Renal cortex interstitium (tissue), 11 donors: ENCODE measurements at regions not wholly inside any gene's neighbourhood (a gene's known extent, or its start where the extent isn't known, plus 50 kb on each side); places are given as distances from the start of the nearest gene placed in this dataset.
A peak's percentile ranks its signal among the peaks of the same experiment; 100 is the strongest.

Source experiments
- DNase-seq, 11 donors: peaks; one replicate each; pipeline ENCODE4 v3.0.0-alpha.2; 2013; ENCODE audit warnings: low read depth in 9 of 11, low spot score in 4 of 11; ENCODE audit errors: extremely low read depth in 1 of 11

DNA sequence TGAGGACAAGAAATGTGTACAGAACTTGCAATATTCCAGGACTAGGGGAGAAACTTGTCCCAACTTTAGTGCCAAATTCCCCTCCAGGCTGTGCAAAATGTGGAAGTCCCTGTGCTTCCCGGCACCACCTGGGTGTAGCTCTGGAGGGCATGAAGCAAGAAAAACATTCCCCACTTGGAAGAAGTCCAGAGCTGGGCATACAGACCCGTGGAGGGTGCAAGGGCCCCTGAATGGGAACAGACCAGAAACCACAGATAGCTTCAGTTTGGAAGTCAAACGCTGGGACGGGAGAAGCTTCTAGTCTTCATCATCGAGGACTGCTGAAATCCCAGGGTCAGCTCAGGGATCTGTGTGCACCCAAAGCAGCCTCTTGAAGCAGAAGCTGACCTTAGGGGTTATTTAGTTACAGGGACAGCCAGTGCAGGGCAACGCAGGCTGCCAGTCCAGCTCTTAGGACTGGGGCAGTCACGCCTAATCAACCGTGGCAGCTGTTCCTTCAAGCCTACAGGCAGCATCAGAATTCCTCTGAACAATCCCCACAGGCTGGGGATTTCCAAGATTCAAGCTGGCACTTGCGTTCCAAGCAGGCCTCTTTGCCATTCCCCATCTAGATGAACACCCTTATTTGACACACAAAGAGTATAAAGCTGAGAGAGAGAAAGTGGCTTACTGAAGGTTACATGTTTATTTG, 269.4 kb downstream of the LOXHD1 start:
- peak in 4 of 11 donors; percentile 22 to 43 (median 28) for DNase-seq

DNA sequence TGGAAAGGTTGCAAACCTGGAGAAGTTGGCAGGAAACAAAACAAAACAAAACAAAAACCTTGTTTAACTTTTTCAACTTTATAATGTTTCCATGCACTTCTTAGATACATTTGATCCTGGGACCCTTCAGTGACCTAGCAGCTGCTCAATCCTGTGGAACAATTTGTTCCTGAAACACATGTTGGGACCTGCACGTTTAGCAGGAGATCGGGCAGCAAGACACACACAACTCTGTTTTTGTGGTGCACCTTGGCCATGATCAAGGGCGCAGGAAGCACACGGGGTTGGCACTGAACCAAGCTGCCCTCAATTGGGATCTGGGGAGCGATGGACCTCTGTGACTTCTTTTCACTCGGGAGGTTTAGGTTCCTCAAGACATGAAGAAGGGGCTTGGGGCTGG, 268.7 kb downstream of the LOXHD1 start:
- no peak for DNase-seq

DNA sequence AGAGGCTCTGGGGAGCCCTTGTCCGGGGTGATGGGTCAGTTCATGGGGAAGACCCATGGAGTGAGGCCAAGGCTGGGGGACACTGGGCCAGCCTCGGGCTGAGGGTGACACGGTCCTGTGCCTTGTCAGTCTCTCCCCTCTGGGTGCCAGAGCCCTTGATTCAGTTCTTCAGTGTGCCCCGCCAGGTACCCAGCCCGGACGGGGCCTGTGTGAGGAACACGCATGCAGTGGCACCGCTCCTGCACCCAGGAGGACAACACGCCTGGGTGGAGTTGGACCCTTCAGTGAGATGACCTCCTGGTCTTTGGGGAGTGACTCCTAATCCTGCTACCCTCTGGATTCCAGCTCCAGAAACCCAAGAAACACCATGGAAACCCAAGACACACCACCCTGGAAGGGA, 264.4 kb downstream of the LOXHD1 start:
- no peak for DNase-seq

DNA sequence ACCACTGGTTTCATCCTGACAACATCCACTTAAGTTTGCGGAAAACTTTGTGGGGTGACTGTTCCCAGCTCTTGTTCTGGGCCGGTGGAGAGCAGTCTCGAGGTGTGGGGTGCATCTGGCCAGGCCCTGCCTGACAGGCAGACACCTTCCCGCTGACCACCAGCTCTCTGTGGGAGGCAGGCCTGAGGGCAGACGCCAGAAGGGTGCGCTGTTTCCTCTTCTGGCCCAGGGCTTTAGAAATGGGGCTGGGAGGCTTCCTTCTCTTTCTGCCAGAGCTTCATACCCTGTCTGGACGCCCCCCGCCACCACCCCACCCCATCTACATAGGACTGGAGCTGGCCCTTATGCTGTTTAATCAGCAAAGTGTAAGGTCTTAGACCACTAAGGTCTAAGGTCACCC, 263.8 kb downstream of the LOXHD1 start:
- DNase-seq = no peak

DNA sequence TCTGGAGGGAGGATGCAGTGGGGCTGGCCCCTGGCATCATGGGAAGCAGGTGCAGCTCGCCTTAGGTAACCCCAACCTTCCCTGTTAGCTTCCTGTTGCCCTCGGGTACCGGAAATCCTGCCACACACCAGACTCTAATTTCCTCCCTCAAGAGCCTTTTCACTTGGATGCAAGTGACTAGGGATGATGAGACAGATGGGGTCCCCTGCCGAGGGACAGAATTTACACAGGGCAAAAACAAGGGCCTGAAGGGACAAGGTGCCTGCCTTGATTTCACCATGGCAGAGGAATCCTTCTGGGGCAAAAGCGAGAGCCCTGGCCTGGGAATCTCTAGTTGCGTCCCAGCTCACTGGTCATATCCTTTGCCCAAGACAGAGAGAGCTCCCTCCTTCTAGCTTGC, 263.1 kb downstream of the LOXHD1 start:
- DNase-seq = no peak

DNA sequence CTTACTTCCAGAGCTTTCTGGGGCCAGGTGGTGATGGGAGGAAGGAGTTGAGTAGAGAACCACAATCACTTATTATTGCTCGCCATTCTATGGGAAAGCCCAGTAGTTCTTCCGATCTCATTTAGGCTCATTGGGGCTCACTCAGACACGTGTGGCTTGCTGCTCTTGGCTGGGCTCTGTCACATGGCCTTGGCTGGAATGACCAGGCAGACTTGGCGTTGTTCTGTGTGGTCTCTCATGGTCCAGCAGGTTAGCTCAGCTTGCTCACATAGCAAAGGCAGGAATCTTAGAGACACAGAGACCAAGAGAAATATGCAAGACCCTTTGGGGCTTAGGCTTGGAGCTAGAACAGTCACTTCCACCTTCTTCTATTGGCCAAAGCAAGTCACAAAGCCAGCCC, 261.2 kb downstream of the LOXHD1 start:
- no peak for DNase-seq

DNA sequence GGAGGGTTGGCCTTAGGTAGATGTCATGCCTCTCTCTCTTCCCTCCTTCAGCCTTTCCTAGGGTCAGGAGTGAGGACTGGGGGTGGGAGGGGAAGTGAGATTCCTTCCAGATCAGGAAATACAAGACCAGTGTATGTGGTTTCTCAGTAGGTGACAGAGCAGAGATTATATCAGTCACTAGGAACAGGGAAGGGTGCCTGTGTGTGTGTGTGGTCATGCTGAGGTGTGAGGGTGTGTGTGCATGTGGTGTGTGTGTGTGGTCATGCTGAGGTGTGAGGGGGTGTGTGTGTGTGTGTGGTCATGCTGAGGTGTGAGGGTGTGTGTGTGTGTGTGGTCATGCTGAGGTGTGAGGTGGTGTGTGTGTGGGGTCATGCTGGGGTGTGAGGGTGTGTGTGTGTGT, 259.8 kb downstream of the LOXHD1 start:
- DNase-seq = no peak

DNA sequence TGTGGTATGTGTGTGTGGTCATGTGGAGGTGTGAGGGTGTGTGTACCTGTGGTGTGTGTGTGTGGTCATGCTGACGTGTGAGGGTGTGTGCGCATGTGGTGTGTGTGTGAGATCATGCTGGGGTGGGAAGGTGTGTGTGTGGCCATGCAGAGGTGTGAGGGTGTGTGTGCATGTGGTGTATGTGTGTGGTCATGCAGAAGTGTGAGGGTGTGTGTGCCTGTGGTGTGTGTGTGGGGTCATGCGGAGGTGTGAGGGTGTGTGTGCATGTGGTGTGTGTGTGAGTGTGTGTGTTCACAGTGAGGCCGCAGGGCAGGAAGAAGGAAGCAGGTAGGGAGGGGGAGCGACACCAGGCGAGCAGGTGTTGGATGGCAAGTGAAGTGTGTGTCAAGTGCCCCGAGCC, 259.0 kb downstream of the LOXHD1 start:
- no peak for DNase-seq

DNA sequence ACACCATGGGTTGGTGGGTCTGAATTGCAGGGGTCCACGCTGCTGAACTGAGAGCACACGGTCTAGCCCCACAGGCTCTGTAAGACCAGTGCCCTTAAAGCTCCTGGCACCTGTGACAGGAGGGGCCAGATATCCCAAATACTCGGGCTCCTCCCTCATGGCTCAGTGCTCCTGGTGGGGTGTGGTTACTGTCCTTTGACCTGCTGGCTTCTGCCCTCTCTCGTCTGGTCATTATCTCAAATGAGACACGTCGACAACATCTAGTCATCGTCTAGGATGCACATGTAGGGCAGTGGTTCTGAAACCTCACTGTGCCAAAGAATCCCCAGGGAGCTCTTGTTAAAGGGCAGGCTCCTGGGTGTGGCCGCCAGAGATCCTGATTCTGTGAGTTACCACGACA, 258.4 kb downstream of the LOXHD1 start:
- DNase-seq = no peak

DNA sequence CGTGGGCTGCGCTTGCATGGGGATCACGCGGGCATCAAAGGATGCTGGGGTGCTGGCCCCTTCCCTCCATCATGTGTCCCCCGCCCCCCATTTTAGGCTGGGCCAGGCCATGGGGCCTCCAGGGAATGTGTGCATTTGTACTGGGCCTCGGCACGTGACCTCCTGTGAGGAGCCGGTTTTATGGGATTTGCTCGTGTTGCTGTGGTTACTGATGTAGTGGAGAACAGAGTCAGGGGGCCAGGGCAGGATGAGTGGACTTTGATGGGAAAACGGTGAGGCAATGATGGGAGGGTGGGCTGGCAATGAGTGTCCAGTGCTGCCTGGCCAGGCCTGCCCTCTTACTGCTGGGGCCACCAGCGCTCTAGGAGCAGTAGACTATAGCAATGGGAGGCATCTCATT, 257.7 kb downstream of the LOXHD1 start:
- no peak for DNase-seq

DNA sequence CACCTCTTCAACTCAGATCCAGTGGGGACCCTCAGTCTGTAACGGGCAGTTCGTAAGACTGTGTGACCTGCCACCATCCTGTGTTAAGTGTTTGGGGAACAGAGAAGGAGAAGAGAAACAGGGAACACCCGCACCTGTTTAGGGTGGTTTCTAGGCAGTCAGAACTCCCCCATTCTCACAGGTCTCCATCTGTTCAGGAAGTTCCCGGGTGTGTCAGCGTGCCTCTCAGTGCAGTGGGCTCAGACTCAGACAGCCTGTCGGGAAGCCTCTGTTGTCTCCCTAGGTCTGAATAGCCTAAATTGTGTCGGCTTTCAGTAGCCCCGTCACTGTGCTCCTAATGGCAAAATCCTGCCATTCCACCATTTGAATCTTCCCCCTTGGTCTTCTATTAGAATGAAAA, 256.6 kb downstream of the LOXHD1 start:
- no peak for DNase-seq

DNA sequence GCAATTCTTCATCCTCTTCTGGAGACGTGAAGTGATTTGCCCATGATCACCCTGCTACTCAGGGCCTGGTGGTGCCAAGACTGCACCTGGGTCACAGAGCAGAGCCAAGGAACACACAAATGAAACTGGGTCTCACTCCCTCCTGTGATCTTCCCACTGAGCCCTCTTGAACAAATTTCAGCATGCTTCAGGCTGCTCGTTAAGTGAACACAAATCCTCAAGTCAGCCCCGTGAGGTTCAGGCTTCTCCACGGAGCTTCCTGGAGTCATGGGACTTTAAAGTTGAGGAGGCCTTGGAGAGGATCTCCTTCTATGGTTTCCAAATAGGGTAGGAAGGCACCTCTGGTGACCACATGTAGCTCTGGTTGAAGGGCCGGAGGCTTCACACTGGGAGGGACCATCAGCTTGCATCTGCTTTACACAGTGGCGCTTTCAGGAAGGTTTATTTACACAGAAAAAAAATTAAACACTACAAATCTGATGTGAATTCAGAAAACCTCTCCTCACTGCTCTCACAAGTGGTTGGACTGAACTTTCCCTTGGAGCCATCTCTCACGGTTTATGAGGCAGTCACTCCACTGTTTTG, 255.4 kb downstream of the LOXHD1 start:
- DNase-seq = no peak

DNA sequence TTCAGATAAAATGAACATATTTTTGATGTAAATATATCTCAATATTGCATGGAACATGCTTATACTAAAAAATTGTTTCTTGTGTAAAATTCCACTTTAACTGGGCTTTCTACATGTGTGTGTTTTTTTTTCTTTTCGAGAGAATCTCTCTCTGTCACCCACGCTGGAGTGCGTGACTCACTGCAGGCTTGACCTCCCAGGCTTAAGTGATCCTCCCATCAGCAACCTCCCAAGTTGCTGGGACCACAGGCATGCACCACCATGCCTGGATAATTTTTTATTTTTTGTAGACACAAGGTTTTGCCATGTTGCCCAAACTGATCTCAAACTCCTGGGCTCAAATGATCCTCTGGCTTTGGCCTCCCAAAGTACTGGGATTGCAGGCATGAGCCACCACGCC, 254.6 kb downstream of the LOXHD1 start:
- DNase-seq = no peak

DNA sequence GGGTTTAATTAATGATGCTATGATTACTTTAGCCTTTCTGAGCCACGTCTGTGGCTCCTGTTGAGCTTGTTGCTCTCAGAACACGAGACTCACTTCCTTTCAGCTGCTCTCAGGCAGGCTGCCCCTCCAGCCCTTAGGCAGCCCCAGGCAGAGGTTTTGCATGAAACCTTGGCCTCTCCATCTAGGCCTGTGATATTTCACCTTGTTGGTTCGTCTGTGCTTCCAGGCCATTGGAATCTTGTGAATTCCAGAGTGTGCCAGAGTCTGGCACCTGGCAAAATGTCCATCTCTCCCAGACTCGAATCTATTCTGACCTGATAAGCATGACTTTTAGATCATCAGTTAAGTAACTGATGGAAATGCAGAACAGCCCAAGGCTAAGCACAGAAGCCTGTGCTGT, 254.1 kb downstream of the LOXHD1 start:
- no peak for DNase-seq

DNA sequence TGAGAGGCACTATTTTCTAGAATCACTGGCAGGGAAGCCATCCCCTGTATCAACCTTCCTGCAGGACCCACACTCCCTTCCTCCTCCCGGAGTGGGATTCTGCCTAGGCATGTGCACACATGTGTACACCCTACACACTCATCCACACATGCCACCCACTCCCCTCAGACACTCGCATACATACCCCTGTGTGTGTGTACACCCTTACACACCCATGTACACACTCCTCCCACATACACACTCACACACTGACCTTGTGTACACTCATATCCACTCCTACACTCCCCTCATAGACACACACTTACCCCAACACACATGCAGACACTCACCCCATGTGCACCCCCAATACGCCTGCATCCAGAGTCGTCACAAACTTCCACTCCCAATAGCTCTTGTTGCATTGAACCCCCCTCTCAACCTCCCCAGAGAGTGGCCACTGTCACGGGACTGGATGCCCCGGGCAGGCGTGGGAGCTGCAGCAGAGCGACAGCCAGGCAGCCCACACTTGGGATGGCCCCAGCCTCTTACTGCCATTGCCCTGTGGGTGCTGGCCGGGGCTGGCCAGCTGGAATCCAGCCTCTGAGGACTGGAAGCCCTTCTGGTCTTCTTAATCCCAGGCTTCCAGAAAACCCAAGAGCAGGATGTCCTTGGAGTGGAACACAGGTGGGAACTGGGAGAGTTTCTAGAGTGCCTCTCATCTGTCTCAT, 251.0 kb downstream of the LOXHD1 start:
- no peak for DNase-seq

DNA sequence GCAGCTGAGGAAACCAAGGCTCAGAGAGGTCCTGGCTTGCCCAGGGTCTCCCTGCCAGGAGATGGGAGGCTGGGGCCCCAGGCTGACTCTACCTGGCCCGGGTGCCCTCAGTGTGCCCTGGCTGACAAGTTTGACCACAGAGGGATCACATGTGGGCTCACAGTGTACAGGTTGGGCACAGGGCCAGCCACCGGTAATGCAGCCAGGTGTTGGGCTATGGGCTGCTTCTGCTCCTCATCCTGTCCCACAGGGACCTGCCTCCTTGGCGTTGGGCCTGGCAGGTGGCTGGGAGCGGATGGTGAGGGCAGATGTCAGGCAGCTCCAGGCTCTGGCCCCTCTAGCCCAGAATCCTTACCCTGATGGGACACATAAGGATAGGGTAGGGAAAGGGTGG, 250.5 kb downstream of the LOXHD1 start:
- DNase-seq = no peak

DNA sequence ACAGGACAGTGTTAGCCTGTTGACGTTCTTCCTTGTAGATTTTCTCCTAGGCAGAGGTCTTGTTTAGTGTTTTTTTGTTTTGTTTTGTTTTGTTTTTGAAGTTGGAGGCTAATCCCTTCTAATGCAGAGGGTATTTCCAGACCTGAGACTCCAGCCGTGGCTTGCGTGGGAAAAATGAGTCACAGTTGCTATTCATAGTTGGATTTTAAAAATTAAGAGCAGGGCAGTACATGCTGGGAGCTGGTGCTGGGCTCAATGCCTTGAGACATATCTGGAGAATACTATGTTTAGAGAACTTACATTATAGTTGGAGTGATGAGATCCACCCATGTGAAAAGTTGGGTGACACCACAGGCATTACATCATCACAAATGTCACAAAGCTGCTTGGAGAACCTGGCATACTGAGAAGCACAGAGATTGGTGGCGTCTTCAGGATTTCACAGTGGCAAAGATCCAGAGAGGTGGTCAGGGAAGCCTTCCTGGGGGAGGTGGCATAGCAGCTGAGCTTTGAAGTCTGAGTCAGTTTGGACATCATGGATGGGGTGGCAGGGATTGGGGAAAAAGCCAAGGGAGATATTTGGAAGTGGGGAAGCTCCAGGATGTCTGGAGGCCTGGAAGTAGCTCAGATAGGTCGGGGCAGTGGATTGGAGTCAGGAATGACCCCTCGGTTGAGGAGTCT, 249.4 kb downstream of the LOXHD1 start:
- DNase-seq = no peak

DNA sequence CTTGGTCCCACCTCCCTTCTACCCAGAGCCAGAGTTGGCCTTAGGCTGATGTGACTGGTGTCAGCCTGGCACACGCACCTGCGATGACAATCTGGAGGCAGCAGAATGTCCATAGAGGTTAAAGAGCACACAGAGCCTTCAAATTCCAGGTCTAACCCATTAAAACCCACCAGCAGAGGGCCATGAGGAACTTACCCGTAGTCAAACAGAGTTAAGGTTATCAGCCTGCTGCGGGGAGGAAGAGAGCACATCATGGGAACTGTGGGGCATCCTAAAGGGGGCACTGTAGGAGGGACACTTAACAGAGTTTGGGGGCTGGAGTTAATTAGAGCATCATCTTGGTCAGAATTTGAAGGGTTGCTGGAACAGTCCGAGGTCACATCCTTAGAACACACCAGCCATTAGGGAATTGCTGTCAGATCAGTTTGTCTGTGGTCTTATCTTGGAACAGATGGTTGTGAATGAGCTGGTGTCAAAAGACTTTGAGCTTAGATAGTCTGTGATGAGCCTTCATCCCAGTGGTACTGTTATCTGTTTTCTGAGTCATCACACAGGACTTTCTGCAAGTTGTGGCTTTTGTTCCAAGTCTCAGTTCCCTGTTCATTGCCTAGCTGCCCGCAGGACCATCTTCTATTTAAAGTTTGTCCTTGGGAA, 248.6 kb downstream of the LOXHD1 start:
- no peak for DNase-seq

DNA sequence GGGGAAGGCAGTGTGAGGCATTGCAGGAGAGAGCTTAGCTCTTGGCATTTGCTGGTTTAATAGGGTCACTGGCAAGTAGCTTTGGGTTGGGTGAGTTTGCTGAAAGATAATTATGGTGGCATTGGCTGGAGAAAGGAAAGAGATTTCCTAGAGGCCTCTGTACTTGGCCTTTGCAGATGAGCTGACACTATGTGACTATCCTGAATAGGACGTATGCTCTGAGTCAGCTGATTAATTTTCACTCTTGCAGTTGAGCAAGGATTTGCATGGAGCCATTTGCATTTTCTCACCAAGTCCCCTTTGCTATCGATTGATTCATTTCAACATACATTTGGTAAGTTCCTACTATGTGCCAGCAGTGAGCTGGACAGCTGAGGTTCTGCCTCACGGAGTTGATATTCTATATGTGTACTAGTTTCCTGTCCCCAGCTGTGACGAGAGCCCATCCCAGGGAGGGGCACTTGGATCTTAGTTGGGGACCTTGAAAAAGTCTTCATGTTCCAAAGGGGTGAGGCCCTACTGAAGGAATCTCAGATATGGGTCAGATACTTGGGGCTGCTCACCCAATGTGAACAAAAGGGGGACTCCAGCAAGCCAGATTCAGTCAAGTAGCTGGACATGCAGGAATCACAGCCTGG, 245.7 kb downstream of the LOXHD1 start:
- DNase-seq = no peak
